ENCODE measurements at regions not wholly inside any gene's neighbourhood (a gene's known extent, or its start where the extent isn't known, plus 50 kb on each side); places are given as distances from the start of the nearest gene placed in this dataset.

DNA sequence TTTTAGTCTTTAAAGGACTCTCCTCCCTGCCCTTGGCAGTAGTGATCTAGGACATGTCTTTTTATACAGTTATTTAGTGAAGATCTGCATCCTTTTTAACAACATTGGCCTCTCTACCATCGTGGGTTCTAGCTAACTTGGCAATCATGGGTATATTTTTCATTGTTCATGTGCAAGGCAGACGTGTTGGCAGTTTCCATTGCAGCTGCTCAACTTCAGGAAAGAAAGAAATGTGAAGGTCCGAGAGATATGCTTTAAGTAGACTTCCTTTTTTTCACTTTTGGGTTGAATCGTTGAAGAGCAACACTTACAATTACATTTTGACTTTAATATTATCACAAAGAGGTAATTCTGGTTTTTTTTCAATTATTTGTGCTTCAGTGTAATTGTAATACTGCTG, 172.6 kb downstream of the SATB1 start:
- TF ChIP-seq, protein P1, sequence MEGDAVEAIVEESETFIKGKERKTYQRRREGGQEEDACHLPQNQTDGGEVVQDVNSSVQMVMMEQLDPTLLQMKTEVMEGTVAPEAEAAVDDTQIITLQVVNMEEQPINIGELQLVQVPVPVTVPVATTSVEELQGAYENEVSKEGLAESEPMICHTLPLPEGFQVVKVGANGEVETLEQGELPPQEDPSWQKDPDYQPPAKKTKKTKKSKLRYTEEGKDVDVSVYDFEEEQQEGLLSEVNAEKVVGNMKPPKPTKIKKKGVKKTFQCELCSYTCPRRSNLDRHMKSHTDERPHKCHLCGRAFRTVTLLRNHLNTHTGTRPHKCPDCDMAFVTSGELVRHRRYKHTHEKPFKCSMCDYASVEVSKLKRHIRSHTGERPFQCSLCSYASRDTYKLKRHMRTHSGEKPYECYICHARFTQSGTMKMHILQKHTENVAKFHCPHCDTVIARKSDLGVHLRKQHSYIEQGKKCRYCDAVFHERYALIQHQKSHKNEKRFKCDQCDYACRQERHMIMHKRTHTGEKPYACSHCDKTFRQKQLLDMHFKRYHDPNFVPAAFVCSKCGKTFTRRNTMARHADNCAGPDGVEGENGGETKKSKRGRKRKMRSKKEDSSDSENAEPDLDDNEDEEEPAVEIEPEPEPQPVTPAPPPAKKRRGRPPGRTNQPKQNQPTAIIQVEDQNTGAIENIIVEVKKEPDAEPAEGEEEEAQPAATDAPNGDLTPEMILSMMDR (IDR thresholded peaks at IDR 0.05): no peak
- TF ChIP-seq ESRRA (CRISPR knock-in tag; IDR thresholded peaks at IDR 0.05; ENCODE audit: borderline replicate concordance) (no peak), NR1H2 (CRISPR knock-in tag; IDR thresholded peaks at IDR 0.05) (no peak), NR2C2 (CRISPR knock-in tag; IDR thresholded peaks at IDR 0.05) (no peak), ZBTB21 (CRISPR knock-in tag; IDR thresholded peaks at IDR 0.05; ENCODE audit: borderline replicate concordance) (no peak)

All from WTC11 (cell line).